GM19043 (cell line): ENCODE measurements at regions not wholly inside any gene's neighbourhood (a gene's known extent, or its start where the extent isn't known, plus 50 kb on each side); places are given as distances from the start of the nearest gene placed in this dataset.

ENCODE experiments used
- ATAC-seq: cut with Tn5 transposase; IDR thresholded peaks from one replicate; pipeline ENCODE4 v1.9.1; 2021; ENCODE audit warnings: low read depth; ENCODE audit not compliant: unreplicated experiment

DNA sequence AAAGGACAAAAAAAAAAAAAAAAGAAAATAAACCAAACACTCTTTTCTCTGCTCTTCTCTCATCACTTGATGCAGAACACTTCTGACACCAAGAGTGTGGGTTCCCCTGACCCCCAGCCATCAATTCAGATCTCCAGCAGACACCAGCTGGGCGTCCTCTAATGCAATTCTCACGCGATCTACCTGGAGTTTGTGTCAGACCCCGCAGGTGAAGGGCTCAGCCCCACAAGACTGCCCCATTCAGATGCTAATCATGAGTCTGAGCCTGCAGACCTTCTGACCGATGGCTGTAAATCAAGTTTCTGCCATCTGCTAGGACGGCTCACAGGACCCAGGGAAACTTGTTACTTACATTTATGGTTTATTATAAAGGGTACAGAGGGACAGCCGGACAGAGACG lies 133.6 kb upstream of the C1orf174 start:
- no peak for ATAC-seq

DNA sequence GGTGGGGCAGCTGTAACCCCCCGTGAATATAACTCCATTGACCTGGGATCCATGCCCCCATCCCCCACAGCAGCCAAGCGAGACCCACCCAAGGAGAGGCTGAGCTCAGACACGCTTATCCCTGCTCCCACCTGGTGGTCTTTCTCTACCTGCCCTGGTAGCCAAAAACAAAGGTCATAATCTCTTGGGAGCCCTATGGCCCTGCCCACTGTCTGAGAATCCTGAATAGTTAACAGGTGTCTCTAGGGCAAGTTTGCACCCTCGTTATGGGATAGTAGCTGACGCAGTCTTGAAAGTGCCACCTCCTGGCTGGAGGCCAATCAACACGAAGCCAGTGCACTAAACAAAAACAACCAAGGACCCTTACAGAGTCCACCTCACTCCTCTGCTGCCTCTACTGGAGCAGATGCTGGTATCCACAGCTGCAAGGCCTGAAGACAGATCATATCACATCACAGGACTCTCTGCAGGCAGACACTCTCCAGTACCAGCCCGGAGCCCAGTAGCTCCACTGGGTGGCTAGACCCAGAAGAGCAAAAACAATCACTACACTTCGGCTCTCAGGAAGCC lies 134.3 kb upstream of the C1orf174 start:
- ATAC-seq: no peak

DNA sequence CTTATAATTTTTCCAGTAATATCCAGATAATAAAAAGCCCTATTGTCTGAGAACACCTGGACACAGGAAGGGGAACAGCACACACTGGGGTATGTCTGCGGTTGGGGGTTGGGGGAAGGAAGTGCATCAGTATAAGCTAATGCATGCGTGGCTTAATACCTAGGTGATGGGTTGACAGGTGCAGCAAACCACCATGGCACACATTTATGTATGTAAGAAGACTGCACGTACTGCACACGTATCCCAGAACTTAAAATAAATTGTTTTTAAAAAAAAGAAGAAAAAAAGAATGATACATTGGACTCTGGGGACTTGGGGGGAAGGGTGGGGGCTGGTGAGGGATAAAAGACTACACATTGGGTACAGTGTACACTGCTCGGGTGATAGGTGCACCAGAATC lies 144.9 kb upstream of the C1orf174 start:
- no peak for ATAC-seq

DNA sequence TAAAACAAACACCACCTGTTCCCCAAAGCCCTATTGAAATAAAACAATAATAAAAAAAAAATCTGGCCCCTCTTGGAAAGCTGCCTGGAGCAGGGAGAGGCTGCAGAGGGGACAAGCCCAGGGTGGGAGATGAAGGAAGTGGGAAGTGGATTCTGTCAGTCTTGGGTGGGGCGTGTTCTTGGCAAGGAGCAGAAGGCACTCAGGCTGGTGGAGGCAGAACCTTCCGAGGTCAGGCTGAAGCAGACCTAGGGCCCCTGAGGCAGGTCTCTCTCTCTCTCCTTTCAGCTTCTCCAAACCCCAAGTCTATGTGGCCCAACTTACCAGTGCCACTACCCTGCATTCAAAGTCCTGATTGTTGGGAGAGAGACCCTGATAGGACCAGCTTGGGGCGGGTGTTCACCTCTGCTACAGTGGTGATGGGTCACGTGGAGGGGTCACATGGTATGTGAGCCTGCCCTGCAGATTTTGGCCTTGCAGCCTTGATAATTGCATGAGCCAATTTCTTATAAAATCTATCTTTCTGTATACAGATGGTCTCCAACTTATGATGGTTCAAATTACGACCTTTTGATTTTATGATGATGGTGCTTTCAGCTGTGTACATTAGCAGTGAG lies 145.4 kb upstream of the C1orf174 start:
- ATAC-seq: no peak

DNA sequence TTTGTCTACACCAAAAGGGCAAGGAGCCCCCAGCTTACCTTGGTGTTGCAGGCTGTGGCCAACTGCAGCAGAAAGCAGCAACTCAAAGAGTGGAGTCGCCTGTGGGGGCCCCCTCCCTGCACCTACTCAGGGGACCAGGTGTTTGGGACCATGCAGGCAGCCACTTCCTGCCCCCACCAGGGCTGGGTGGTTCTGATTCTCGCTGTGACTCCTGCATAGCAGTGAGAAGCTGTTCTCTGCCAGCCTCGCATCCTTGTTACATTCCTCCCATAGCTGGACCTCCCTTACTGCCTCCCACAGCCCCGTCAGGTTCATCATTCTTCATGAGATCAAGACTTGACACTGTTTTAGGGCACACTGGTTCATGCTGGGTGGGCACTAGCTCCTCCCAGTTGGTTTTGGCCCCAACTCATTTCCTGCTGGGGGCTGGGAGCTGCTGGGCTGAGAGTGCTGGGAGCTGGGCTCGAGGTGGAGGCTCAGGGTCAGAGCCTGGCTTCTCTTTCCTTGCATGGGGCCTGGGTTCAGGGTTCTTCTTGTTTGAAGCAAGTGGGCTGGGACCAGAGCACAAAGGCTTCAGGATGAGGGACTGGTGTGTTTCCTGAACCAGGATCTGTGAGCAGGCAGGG lies 146.9 kb upstream of the C1orf174 start:
- ATAC-seq: no peak

DNA sequence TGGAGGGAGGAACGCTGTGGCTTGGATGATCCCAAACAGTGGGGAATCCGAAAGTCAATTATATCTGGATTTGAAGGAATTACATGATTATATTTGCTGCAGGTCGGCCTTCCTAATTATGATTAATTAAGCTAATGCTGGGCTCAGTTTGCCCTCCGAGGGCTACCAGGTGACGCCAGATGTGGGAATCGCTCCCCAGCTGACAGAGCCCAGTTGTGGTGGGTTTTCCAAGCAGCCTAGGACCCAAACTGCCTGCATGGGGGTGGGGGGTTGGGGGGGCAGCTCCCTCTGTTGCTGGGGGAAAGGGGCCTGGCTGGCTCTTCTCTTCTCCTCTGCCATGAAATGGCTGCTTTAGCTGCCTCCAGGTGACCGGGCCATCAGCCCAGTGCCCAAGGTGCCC lies 147.6 kb upstream of the C1orf174 start:
- no peak for ATAC-seq

DNA sequence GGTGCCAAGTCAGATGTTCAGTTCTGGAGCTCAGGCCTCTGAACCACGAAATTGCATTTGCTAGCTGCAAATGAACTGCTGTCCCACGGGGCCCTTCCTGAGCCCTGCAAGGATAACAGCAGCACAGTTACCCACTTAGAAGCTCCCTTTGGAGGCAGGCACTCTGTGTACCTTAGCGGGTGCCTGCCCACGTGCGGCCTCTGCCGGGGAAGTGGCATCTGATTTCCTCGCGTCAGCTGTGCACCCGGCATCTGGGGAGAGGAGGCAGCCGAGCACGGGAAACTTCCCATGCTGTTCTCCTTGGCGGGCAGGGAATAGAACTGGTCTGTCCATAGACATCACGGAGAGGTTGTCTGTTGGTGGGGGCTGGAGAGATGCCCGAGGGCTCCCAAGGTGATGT lies 148.0 kb upstream of the C1orf174 start:
- no peak for ATAC-seq

DNA sequence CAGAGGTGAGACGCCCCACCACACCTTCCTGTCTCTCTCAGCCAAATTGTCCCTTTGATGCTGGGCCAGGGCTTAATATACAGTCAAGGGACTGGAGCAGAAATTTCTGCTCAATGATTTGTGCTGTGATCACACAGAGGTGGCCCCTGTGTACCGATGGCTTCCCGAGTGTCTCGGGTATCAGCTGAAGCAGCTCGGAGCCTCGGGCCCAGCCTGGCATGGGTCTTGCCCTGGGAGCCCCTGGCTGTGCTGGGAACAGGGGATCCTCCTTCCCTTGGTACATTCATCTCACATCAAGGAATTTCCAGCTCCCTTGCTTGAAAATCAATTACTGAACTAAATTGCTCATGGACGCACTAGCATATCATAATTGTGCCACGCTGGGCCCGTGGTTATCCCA lies 148.8 kb upstream of the C1orf174 start:
- no peak for ATAC-seq

DNA sequence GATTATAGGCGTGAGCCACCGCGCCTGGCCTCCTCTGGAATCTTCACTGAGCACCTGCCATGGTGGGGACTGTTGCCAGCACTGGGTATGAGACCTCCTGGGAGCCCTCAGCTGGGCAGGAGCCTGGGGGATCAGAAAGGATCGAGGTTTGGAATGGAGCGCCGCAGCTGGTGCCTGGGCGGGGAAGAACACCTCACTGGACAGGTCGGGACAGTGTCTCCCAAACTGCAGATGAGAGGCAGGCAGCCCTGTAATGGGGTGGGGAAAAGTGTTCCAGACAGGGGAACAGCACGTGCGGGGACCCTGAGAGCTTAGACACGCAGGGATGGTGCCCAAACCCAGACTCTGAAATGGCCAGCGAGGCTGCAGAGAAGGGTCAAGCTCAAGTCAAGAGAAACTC lies 150.9 kb upstream of the C1orf174 start:
- no peak for ATAC-seq

DNA sequence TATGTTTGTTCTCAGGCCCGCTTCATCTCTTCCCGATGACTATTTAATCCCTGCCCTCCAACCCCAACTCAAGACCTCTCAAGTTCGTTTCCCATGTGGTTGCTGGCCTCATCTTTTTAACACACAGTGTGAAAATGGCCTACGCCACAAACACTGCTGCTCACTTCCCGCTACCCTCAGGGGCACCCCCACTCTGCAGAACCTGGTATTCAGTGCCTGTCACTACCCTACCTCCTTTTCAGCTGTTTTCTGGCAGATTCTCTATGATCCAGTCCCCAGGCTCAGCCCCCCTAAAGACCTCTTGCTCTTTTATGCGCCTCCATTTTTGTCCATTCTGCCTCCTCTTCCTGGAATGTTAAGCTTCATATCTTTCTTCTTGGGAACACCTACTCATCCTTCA lies 152.6 kb upstream of the C1orf174 start:
- ATAC-seq: no peak

DNA sequence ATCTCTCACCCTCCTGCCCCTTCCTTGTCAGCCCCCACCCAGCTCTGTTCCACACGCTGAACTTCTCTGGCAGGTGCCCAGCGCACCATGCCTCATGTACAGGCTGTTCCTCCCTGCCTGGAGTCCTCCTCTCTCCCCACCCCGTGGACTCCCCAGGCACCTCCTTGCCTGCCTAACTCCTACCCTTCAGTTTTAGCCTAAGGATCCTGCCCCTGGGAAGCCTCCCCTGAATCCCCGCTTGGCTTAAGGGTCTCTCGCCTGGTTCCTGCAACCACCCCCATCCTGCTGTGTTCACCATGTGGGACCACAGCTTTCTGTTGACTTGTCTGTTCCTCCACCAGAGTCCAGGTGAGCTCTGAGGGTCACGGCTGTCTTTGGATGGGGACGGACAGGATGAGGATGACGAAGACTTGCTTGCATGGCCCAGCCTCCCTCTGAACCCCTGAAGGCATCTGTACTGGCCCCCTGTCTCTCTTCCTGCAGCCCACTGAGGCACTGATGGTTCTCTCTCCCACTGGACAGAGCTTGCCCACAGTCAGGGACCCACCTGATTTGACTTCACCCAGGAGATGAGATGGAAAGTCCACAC lies 153.2 kb upstream of the C1orf174 start:
- ATAC-seq: no peak

DNA sequence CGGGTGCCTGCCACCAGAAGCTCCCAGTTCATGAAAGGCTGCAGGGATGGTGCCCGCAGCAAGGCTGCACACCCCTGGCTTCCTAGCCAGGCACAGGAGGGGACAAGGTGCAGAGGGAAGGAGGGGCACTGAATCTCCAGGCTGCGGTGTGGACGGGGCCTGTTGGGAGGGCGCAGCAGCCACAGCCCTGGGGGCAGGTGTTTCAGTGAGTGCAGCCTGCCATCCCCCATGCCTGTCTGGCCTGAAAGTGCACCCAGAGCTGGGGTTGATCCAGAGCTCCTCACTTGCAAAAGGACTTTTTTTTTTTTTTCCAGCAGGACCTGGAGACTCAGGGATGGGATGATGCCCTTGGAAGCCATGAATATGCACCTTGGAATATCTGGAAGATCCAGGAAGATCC lies 153.7 kb upstream of the C1orf174 start:
- no peak for ATAC-seq

DNA sequence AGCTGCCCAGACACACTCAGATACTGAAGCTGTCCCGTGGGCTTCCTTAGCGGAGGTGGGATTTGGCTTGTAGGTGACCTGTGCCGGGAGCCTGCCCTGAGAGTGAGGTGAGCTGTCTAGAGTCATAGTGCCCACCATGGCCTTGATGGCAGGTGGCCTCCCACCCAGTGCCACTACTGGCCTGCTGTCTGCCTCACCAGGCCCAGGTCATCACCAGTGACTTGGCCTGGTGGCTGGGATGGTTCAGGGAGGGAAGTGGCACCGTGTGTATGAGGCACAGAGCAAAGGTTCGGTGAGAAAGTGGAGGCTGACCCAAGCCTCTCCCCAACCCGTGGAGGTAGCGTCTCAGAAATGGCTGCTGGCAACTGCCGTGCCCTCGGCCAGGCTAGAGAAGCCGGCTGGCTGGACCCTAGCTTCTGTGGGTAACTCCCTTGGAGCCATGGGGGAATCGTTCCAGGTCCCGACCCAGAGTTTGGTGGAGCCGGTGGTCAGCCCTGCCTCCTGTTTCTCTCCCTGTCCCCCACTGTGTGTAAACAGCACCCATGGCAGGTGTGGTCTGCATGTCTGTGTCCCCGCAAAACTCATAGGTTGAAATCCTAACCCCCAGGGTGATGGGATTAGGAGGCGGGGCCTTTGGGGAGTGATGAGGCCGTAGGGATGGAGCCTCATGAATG lies 155.4 kb upstream of the C1orf174 start:
- ATAC-seq: no peak

DNA sequence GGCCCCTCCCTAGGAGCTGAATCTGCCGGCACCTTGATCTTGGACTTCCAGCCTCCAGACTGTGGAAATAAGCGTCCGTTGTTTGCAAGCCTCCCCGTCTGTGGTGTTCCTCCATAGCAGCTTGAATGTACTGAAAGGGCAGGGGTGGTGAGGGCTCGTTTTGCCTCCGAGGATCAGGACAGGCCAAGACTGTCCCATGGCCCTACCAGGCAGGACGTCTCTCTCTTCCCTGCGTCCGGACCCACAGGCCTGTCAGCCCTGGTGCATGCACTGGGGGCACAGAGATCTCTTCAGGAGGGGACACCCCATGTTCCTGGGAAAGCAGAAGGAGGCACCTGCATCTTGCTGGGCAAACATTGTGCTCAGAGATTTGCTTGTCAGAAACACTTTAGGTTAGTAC lies 156.3 kb upstream of the C1orf174 start:
- no peak for ATAC-seq

DNA sequence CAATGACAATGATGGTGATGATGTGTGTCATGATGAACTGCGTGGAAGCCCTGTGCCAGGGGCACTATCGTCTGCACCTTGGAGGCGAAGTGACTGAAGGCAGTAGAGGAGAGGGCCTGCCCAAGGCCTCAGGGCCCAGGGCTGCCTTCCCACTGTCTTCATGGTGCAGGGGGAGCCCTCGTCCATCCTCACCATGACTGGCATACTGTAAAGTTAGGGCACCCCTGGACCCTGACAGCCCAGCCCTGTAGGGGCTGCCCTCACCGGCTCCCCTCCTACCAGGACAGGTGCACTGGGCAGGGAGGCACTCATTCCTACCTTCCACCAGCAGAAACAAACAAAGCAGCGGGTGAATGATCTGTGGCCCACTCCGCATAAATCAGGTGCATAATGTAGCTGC lies 156.9 kb upstream of the C1orf174 start:
- ATAC-seq: no peak

DNA sequence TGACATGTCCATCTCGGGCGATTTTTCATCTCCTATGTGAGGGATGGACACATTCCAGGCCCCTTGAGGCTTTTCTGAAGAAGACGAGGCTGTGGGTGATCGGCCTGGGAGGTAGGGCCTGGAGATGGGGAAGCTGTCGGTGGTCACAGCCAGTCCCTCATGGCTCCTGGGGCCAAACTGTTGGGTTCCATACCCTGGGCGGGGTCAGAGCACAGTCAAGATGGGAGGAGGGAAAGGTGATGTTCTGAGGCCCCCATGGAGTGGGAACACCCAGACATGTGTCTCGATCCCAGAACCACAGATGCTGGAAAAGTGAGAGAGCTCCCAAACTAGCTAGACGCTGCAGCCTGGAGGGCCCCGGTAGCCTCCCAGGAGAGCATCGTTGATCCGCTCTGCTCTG lies 157.5 kb upstream of the C1orf174 start:
- no peak for ATAC-seq

DNA sequence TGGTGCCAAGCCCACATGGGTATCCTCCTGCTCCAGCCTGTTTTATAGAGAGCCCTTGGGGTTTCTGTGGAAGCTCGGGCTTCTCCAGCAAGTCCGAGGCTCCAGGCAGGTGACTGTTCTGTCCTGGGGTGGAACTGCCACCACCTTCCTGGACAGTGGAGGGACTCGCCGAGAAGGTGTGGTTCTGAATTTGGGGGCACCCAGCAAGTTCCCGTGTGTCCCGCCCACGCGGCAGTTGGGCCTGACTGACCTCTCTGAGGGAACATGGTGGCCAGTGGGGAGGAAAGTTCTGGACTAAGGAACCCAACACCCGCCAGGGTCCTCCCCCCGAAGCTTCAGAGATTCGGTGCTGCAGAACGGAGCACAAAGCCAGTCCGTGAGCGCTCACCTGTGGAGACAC lies 158.1 kb upstream of the C1orf174 start:
- ATAC-seq: no peak

DNA sequence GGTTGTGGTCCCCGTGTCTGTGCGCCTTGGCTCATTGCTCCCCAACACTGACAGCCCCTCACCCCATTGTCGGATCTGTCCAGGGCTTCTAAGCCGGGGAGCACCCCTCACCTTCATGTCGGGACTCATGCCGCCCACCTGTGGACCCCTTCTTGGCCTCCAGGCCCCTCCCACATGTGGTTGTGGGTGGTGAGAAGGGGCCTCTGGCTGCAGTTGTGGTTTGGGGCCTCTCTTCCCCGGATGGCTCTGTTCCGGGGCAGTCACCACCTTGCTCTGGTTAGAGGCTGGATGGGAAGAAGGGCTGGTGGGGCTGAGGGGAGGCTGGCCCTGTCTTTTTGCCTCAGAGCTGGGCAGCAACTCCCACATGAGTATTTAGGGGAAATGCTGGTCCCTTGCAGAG lies 158.6 kb upstream of the C1orf174 start:
- no peak for ATAC-seq

DNA sequence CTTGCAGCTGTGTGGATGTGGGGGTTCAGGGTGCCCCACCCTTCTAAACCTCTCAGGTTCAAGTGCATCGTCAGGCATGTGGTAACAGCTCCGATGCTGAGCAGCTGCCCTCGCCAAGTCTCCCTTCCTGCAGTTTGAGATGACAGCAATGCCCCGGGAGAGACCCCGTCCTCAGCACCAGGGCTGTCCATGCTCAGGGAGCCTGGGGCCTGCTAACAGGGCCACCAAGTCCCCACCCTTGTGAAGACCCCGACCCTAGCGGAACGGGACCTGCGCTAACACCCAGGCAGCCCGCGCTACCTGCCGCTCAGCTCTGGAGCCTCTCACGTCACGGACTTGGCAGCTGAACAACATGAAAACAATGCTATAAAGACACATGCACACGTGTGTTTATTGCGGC lies 159.2 kb upstream of the C1orf174 start:
- ATAC-seq: no peak

DNA sequence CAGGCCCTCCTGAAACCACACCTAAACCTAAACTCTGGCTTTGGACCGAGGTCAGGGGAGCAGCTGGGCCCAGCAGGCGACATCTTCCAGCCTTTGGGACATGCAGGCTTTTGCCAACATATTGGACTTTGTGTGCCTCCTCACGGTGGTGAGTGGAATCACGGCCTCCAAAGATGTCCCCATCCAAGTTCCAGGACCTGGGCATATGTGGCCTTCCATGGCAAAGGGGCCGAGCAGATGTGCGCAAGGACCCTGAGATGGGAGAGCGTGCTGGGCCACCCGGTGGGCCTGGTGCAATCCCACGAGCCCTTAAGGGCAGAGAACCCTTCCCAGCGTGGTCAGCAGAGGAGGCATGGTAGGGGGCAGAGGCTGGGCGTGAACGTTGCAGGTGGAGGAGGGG lies 160.8 kb upstream of the C1orf174 start:
- ATAC-seq: no peak

DNA sequence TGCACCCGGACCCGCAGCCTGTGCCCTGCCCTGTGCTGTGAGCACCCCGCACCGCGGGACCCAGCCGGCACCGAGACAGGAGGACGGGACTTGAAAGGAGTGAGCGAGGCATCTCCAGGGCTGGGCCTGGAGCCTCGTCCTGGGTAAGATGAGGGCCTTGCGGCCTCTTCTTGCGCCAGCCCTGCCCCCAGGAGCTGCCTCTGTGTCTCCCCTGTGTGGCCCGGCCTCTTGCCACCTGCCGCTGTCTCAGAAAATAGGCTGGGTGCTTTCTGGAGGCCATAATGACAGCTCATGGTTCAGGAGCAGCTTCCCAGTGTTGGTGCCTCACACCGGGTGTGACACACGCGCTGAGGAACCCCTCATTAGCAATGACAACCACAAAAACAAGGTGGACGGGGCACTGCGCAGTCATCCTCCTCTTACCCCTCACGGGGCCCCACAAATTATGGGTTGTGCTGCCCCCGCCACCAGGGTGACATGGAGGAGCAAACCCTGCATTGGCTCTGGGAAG lies 161.5 kb upstream of the C1orf174 start:
- ATAC-seq: no peak
